ENCODE measurements at regions not wholly inside any gene's neighbourhood (a gene's known extent, or its start where the extent isn't known, plus 50 kb on each side); places are given as distances from the start of the nearest gene placed in this dataset.

DNA sequence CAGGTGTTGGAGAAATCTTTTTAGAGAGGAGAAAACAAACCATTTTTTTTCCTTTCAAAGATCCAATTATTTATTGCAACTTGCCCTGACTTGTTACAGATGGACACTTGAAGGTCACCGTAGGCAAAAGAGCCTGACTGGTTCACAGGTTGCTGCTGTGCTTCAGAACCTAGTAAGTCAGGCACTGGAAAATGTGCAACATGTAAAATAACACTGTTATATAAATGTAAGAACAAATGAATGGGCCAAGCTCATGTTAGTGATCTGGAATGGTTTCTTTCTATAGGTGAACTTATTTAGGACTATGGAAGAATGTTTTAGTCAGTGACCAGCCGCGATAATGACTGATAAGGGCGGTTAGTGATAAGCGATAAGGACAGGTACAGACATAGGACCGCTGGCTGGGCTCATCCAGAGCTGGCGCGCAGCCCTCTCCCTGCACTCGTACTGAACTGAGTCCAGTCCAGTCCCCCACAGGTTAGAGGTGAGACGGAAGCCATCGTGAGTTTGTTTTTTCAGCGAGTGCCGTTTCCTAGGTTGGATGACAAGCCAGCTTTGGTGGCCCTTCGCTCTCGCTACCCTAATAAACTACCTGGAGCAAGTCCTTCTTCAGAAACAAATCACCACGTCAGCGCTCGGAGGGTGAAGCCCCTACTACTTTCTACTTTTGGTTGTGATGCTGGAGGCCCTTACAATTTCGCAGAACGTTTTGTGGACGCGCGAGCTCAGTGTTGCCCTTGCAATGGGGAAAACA lies 94.4 kb upstream of the PRDM1 start:
- DNase-seq (ENCODE audit: low read depth in 2 of 2): no peak

DNA sequence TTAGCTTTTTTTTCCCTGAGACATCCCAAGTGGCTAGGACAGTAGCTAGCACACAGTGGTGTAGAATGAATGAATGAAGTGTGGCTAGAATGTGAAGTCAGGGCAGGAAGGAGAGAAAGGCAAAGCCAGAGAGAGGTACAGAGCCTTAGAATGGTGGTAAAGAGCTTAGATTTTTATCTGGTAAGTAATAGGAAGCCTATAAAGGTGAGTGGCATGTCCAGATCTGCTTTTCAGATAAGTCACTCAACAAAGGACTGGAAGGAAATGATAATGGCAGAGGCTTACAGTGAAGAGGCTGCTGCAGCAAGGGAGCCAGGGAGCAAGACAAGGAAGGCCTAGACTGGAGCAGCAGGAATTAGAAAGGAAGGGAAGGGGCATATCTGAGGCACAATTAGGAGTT lies 96.0 kb upstream of the PRDM1 start:
- no peak for DNase-seq (ENCODE audit: low read depth in 2 of 2)

- DNase-seq (ENCODE audit: low read depth in 2 of 2): no peak
Observed at GRCh38 chr6:105988812-105989577, 97.1 kb upstream of the PRDM1 start.

- peak; percentile 36 to 49 for DNase-seq (ENCODE audit: low read depth in 2 of 2)
Observed at GRCh38 chr6:105988321-105988720, 97.8 kb upstream of the PRDM1 start.

DNA sequence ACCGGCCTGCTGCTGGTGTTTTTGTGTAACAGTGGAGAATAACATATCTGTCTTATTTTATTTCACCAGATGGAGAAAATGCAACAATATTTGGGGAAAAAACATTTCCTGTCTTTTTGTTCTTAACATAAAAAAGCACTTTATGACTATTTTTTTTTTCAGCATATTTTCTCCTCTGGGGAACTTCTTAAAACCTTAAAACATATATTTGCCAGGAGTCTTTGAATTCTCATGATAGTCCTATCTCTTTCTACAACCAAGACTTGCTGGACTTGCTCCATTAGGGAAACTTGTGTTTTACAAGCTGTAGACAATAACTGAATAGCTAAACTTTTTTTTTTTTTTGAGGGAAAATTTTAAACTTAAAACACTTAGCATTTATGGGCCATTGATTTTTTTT lies 98.6 kb upstream of the PRDM1 start:
- DNase-seq (ENCODE audit: low read depth in 2 of 2): no peak

DNA sequence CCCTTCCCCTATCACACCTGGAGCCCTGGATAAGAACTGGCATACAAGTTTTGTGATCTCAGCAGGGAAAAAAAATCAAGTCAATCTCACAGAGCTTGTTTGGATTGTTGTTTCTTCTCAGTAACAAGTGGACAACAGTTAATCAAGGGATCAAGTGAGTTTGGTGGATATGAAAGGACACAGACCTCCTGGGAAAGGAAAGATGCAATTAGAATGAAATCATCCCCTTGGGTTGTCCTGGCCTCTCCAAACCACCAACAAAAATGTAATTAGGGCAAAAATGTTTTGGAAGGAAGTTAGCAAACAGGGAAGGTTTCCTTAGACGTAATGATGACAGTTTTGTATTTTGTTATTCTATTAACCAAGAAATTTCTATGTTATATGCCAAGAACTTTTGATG lies 99.1 kb upstream of the PRDM1 start:
- peak; percentile 37 to 44 for DNase-seq (ENCODE audit: low read depth in 2 of 2)

- DNase-seq (ENCODE audit: low read depth in 2 of 2): no peak
Observed at GRCh38 chr6:105985816-105986632, 100.1 kb upstream of the PRDM1 start.

DNA sequence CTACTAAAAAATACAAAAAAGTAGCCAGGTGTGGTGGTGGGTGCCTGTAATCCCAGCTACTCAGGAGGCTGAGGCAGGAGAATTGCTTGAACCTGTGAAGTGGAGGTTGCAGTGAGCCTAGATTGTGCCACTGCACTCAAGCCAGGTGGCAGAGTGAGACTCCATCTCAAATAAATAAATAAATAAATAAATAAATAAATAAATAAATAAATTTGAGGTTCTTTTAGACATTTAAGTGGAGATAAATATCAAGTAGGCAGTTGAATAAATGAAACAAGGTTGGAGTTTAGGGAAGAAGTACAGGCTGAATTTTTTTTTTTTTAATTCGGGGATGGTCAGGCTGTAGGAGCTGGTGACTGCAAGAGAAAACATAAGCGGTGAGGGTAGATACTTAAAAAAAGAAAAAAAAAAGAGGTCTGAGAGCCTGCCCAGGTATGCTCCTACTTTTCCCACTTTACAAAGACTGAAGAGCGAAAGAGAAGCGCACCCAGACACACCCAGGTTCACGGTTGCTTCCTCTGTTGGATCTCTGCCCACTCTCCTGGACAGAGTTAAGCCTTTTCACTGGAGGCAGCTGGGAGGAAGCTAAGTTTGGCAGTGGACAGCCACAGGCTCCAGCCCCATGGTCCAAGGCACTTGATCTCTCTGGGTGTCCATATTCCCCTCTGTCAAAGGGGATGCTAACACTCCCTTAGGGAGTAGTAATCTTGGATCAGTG lies 100.9 kb upstream of the PRDM1 start:
- DNase-seq (ENCODE audit: low read depth in 2 of 2): no peak

- DNase-seq (ENCODE audit: low read depth in 2 of 2): no peak
Observed at GRCh38 chr6:105983763-105984162, 102.4 kb upstream of the PRDM1 start.

GRCh38 chr6:105982761-105983540 lies 103.2 kb upstream of the PRDM1 start:
- DNase-seq (ENCODE audit: low read depth in 2 of 2): no peak

GRCh38 chr6:105981888-105982358 lies 104.2 kb upstream of the PRDM1 start:
- no peak for DNase-seq (ENCODE audit: low read depth in 2 of 2)

GRCh38 chr6:105981002-105981887 lies 104.9 kb upstream of the PRDM1 start:
- DNase-seq (ENCODE audit: low read depth in 2 of 2): no peak

DNA sequence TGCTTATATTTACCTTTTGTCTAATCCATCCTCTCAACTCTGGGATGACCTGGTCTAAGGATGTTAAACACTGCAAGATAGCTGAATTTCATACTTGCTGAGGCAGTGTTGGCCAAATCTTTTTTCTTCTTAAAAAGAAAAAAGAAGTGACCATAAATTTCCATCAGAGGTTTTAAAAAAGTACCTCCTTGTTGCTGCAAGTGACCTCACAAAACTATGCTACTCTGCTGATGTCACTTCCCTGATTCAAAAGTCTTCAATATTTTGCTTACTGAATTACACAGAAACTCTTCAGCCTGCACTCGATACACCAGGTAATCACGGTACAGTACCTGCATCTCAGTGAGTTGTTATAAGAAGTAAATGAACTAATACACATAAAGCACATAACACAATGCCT lies 107.2 kb upstream of the PRDM1 start:
- DNase-seq (ENCODE audit: low read depth in 2 of 2): no peak

DNA sequence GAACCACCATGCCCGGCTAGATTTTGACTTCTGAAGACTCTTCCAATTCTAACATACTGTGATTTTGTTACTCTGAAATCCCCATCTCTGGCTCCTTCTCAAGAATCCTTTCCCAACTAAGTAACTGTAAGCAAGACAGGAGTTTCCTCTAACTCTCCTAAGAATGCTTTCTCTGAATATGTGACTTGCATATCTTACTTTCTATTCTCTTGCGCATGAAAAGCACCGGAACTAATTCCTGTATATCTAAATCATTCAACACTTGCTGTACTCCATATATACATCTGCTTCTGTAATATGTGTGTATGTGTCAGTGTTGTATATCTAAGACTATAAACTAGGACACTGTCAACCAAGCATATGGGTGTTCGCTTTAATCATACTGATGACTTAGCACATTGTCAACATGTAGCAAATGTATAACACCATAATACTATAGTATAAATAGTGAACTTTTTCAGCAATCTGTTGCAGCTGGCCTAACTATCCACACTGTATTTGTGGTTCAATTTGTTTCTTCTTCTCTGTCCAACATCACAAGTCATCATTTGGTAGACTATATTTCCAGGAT lies 108.1 kb upstream of the PRDM1 start:
- no peak for DNase-seq (ENCODE audit: low read depth in 2 of 2)

DNA sequence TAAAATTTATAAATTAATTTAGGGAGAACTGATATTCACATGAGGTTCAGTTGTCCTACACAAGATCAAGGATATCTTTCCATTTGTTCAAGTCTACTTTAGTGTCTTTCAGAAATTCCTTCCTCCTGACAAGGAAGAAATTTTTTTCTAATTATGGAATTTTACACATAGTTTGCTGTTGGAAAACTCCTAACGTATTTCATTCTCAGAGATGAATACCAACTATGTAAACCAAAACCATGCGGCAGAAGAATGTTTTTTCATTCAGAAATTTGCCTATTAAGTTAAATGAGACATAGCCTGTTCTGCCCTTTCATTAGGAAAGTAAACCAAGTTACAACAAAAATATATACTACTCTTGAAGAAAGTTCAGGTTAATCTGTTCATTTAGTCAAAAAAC lies 111.2 kb upstream of the PRDM1 start:
- DNase-seq (ENCODE audit: low read depth in 2 of 2): no peak

DNA sequence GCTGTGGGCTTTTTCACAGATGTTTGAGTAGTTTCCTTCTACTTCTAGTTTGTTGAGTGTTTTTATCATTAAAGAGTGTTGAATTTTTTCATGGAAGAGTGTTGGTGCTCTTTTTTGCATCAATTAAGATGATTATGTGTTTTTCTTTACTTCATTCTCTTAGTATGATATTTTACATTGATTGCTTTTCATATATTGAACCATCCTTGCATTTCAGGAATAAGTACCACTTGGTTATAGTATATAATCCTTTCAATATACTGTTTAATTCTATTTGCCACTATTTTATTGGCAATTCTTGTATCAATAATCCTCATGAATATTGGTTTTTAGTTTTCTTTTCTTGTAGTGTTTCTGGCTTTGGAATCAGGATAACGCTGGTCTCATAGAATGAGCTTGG lies 113.7 kb upstream of the PRDM1 start:
- DNase-seq (ENCODE audit: low read depth in 2 of 2): no peak

- DNase-seq (ENCODE audit: low read depth in 2 of 2): no peak
Observed at GRCh38 chr6:105968603-105969333, 117.4 kb upstream of the PRDM1 start.

DNA sequence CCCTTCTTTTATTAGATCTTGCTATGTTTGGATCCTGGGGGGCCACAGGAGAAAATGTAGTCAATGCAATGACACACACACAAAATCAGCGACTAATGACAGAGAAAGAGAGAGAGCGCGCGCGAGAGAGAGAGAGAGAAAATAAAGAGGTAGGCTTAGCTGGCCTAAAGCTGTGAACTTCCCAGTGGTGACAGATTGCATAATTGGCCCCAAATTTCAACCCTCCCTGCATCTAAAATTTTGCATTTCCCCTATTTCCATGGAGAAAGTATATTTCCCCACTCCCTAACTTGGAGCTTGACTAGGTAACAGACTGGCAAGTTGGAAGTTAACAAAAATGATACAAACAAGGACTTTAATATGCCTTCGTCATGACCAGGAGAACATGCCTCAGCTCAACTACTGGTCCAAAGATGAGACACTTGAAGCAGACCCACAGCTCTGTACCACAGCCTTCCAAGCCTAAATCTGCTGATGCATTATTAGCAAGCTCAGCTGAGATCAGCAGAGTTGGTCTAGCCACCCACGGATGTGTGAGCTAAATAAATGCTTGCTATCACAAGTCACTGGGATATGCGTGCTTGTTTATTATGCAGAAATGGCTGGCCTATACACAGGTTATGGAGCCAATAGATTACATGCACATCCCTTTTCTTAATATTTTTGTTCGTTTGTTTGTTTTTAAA lies 118.1 kb upstream of the PRDM1 start:
- no peak for DNase-seq (ENCODE audit: low read depth in 2 of 2)
